VCaP (cell line): ENCODE measurements at regions not wholly inside any gene's neighbourhood (a gene's known extent, or its start where the extent isn't known, plus 50 kb on each side); places are given as distances from the start of the nearest gene placed in this dataset.

Experiments used
- H3K27ac ChIP-seq: fragments of 450-650 bp; 2 replicates; pipeline ENCODE4 v1.5.1; 2017
- TF ChIP-seq, protein P1 (sequence below): fragments of 450-650 bp; conservative IDR thresholded peaks from 2 replicates; pipeline ENCODE4 v1.5.1; 2017; ENCODE audit warnings: mild to moderate bottlenecking, moderate library complexity

DNA sequence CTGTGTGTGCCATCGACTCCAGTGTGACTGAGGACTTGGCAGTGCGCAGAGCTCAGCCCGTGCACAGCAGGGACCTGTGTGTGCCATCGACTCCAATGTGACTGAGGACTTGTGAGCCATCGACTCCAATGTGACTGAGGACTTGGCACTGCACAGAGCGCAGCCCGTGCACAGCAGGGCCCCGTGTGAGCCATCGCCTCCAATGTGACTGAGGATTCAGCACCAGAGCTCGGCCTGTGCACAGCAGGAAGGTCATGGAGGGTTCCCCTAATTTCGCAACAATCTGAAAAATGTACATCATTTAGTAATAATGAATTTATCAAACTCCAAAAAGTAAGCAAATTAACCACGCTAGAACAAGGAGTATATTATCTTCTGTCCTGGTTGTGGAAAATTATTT lies 348.3 kb upstream of the B3GAT1 start:
- TF ChIP-seq, protein P1, sequence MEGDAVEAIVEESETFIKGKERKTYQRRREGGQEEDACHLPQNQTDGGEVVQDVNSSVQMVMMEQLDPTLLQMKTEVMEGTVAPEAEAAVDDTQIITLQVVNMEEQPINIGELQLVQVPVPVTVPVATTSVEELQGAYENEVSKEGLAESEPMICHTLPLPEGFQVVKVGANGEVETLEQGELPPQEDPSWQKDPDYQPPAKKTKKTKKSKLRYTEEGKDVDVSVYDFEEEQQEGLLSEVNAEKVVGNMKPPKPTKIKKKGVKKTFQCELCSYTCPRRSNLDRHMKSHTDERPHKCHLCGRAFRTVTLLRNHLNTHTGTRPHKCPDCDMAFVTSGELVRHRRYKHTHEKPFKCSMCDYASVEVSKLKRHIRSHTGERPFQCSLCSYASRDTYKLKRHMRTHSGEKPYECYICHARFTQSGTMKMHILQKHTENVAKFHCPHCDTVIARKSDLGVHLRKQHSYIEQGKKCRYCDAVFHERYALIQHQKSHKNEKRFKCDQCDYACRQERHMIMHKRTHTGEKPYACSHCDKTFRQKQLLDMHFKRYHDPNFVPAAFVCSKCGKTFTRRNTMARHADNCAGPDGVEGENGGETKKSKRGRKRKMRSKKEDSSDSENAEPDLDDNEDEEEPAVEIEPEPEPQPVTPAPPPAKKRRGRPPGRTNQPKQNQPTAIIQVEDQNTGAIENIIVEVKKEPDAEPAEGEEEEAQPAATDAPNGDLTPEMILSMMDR = no peak
- no peak overlapping the region for H3K27ac ChIP-seq

GRCh38 chr11:134759855-134760254 lies 347.8 kb upstream of the B3GAT1 start:
- TF ChIP-seq, protein P1 = no peak
- H3K27ac ChIP-seq = no peak overlapping the region

DNA sequence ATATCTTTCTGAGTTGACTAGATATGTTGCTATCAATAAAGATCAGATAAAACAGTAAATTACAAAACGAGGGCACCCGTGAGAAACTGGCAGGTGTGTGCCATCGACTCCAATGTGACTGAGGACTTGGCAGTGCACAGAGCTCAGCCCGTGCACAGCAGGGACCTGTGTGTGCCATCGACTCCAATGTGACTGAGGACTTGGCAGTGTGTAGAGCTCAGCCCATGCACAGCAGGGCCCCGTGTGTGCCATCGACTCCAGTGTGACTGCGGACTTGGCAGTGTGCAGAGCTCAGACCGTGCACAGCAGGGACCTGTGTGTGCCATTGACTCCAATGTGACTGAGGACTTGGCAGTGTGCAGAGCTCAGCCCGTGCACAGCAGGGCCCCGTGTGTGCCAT lies 347.2 kb upstream of the B3GAT1 start:
- H3K27ac ChIP-seq = no peak overlapping the region
- TF ChIP-seq, protein P1 = no peak

GRCh38 chr11:134758342-134758931 lies 346.4 kb upstream of the B3GAT1 start:
- H3K27ac ChIP-seq = no peak overlapping the region
- TF ChIP-seq, protein P1 = no peak

DNA sequence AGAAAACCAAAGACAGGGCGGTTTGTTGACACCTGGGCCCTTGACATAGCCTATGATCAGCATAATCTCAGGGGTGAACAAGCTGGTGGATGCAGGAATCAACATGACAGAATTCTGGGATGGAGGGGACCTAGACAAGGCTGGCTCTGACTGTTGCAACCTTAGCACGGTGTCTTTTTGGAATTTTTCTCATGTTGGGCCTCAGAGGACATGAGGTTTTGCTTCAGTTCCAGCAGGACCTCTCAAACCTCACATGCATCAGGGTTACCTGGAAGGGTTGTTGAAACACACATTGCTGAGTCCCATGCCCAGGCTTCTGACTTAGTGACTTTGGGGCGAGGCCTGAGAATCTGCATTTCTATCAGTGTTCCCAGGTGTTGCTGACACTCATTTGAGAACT lies 345.6 kb upstream of the B3GAT1 start:
- no peak overlapping the region for H3K27ac ChIP-seq
- TF ChIP-seq, protein P1 = no peak

DNA sequence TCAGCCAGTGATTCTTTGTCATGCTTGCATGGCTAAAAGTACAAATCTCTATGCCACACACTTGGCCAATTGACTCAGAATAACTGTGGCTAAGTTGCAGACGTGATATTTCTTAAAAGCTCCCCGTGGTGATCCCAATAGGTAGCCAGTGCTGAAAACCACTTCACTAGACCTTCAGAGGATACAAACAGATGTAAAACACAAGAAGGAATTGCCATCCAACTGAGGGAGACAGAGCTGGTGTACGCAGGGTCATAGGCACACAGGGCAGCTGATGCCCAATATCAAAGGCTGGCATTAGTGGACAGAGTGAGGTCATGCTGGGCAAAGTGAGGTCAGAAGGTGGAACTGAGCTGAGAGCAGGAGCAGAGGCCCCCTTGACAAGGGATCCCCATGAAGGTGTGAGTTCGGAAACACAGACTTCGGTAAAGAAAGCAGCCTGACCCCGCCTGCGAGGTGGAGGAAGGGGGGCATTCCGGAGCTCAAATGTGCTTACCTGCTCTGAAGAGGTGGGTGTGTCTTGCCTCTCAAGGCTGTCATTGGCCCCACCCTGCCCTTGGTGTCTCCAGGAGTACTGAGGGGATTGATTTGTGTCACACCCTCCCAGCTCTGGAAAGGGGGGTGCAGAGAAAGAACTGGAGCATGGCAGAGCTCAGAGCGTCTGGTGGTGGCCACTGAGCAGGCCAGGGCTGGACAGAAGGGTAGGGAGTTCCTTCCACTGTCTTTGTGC lies 344.9 kb upstream of the B3GAT1 start:
- TF ChIP-seq, protein P1 = no peak
- no peak overlapping the region for H3K27ac ChIP-seq

- no peak overlapping the region for H3K27ac ChIP-seq
Measured at GRCh38 chr11:134755535-134755934, 343.5 kb upstream of the B3GAT1 start.

More at GRCh38 chr11:134755535-134755934, 343.5 kb upstream of the B3GAT1 start:
- TF ChIP-seq, protein P1 = no peak
